ENCODE measurements at regions not wholly inside any gene's neighbourhood (a gene's known extent, or its start where the extent isn't known, plus 50 kb on each side); places are given as distances from the start of the nearest gene placed in this dataset.

DNA sequence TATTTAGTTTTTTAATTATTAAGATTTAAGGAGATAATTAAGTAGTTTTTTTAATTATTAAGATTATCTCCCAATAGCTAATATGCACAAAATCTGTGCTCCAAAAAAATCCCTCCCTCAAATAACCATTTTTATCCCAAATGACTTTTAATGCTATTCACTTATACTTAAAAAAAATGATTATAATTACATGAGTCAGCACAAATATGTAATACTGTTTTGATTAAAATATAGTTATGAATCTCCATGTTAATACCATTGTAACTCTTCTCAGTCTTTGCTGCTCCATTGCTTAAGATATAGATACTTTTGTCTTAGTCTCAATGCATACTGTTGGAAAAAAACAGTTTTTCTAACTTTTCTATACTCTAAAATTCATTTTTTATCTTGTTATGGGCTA is 1121.1 kb upstream of the ADGRL3 start:
- H3K27me3 ChIP-seq: no peaks in the 10 kb centered on the region
- no peaks in the 10 kb centered on the region for H3K36me3 ChIP-seq
- no peak overlapping the region for H3K4me3 ChIP-seq
- no peaks in the 10 kb centered on the region for H3K4me1 ChIP-seq
- no peak overlapping the region for H3K27ac ChIP-seq
- TF ChIP-seq, protein P1, sequence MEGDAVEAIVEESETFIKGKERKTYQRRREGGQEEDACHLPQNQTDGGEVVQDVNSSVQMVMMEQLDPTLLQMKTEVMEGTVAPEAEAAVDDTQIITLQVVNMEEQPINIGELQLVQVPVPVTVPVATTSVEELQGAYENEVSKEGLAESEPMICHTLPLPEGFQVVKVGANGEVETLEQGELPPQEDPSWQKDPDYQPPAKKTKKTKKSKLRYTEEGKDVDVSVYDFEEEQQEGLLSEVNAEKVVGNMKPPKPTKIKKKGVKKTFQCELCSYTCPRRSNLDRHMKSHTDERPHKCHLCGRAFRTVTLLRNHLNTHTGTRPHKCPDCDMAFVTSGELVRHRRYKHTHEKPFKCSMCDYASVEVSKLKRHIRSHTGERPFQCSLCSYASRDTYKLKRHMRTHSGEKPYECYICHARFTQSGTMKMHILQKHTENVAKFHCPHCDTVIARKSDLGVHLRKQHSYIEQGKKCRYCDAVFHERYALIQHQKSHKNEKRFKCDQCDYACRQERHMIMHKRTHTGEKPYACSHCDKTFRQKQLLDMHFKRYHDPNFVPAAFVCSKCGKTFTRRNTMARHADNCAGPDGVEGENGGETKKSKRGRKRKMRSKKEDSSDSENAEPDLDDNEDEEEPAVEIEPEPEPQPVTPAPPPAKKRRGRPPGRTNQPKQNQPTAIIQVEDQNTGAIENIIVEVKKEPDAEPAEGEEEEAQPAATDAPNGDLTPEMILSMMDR (IDR thresholded peaks at IDR 0.05): no peak
- DNase-seq (ENCODE audit: low spot score): no peak
- H3K9me3 ChIP-seq: no peaks in the 10 kb centered on the region

DNA sequence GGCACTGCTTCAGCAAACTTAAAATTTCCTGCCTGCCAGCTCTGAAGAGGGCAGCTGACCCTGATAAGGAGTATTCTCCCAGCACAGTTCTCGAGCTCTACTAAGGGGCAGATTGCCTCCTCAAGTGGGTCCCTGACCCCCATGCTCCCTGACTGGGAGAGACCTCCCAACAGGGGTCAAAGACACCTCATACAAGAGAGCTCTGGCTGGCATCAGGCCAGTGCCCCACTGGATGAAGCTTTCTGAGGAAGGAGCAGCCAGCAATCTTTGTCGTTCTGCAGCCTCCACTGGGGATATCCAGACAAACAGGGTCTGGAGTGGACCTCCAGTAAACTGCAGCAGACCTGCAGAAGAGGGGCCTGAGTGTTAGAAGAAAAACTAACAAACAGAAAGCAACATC is 1118.3 kb upstream of the ADGRL3 start:
- H3K9me3 ChIP-seq: no peaks in the 10 kb centered on the region
- no peak overlapping the region for H3K27ac ChIP-seq
- TF ChIP-seq, protein P1 (IDR thresholded peaks at IDR 0.05): no peak
- no peak overlapping the region for H3K4me3 ChIP-seq
- H3K4me1 ChIP-seq: no peaks in the 10 kb centered on the region
- DNase-seq (ENCODE audit: low spot score): no peak
- H3K36me3 ChIP-seq: no peaks in the 10 kb centered on the region
- H3K27me3 ChIP-seq: no peaks in the 10 kb centered on the region

- Histone ChIP-seq H3K4me3 (no peak overlapping the region), H3K9me3 (no peaks in the 10 kb centered on the region), H3K4me1 (no peaks in the 10 kb centered on the region), H3K27me3 (no peaks in the 10 kb centered on the region), H3K36me3 (no peaks in the 10 kb centered on the region), H3K27ac (no peak overlapping the region)
- TF ChIP-seq, protein P1 (IDR thresholded peaks at IDR 0.05): no peak
- no peak for DNase-seq (ENCODE audit: low spot score)
Observed at GRCh38 chr4:60088807-60089486, 1111.2 kb upstream of the ADGRL3 start.

- H3K4me3 ChIP-seq: no peak overlapping the region
- H3K4me1 ChIP-seq: no peaks in the 10 kb centered on the region
- no peak overlapping the region for H3K27ac ChIP-seq
- no peaks in the 10 kb centered on the region for H3K36me3 ChIP-seq
- H3K9me3 ChIP-seq: no peaks in the 10 kb centered on the region
- TF ChIP-seq, protein P1 (IDR thresholded peaks at IDR 0.05): no peak
- no peak for DNase-seq (ENCODE audit: low spot score)
- H3K27me3 ChIP-seq: no peaks in the 10 kb centered on the region
Observed at GRCh38 chr4:60089546-60090273, 1110.4 kb upstream of the ADGRL3 start.

DNA sequence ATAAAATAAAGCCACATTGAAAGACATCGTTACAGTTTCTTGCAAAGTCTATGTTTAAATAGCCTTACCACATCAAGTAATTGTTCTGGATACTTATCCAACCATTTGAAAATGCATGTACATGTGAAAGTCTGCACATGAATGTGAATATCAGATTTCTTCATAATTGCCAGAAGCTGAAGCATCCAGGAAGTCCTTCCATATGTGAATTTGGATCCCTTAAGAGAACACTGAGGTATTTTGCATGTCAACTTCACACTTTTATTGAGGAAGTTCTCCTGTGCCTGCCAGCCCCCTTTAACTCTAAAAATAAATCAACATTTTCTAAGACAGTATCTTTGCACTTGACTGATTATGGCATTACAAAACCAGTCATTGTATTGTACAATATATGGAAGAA is 1103.5 kb upstream of the ADGRL3 start:
- Histone ChIP-seq H3K27ac (no peak overlapping the region), H3K36me3 (no peaks in the 10 kb centered on the region), H3K9me3 (no peaks in the 10 kb centered on the region), H3K4me1 (no peaks in the 10 kb centered on the region), H3K4me3 (no peak overlapping the region), H3K27me3 (no peaks in the 10 kb centered on the region)
- TF ChIP-seq, protein P1 (IDR thresholded peaks at IDR 0.05): no peak
- DNase-seq (ENCODE audit: low spot score): no peak

Measured in right atrium auricular region (tissue), 2 donors.